GM12878 (cell line): ENCODE measurements at regions not wholly inside any gene's neighbourhood (a gene's known extent, or its start where the extent isn't known, plus 50 kb on each side); places are given as distances from the start of the nearest gene placed in this dataset.

Experiments
- ATAC-seq: fragments of 200-7000 bp; cut with Tn5 transposase; 3 replicates; pipeline ENCODE4 v1.9.1; 2020; ENCODE audit warnings: mild to moderate bottlenecking, moderate library complexity
- BruUV-seq: library from RNA; stranded (reverse); fragments of 400-500 nt; replicated peaks from 2 replicates; lab custom pipeline; 2021; lab: Mats Ljungman, UMichigan
- CTCF ChIA-PET: fragments of 300-600 bp; sonication (Branson Sonifier 250); formaldehyde crosslinking; extraction: SDS; loops from one replicate; lab custom pipeline; 2021; ENCODE audit warnings: inconsistent platforms; lab: Yijun Ruan, JAX
- POLR2A ChIA-PET: fragments of 350-600 bp; formaldehyde crosslinking; extraction: SDS; loops from one replicate; lab custom pipeline; 2021; ENCODE audit warnings: inconsistent platforms; lab: Charles Lee
- RAD21 ChIA-PET: fragments of 300-600 bp; sonication (Branson Sonifier 250); formaldehyde crosslinking; loops from one replicate; lab custom pipeline; 2023; ENCODE audit warnings: antibody characterized with exemption; ENCODE audit not compliant: unreplicated experiment; lab: Charles Lee
- SMC1A ChIA-PET: fragments of 300-600 bp; sonication (Branson Sonifier 250); formaldehyde crosslinking; loops from one replicate; lab custom pipeline; 2023; ENCODE audit not compliant: unreplicated experiment, uncharacterized antibody; lab: Charles Lee
- DNase-seq: peaks from one replicate; pipeline ENCODE4 v3.0.0-alpha.2; 2011; ENCODE audit warnings: low read depth, low spot score
- FAIRE-seq: peaks from 3 replicates; lab custom pipeline; 2011; peaks lifted over from hg19 to GRCh38; lab: Jason Lieb, UNC
- H2AFZ ChIP-seq: 2 replicates; pipeline ENCODE4 v1.6.0; 2011; ENCODE audit warnings: low read depth, low read length, control low read depth; ENCODE audit not compliant: control insufficient read depth
- H3K27ac ChIP-seq: 2 replicates; pipeline ENCODE4 v1.5.1; 2011; ENCODE audit warnings: control low read depth; ENCODE audit not compliant: control insufficient read depth, insufficient read depth
- H3K27me3 ChIP-seq, 2 experiments: replicated peaks in 1 of 2; 2 replicates each; pipeline versions ENCODE4 v1.6.0 to v1.6.1; 2011; ENCODE audit warnings: low read length in 1 of 2; ENCODE audit not compliant: control insufficient read depth in 2 of 2, insufficient read depth in 2 of 2
- H3K36me3 ChIP-seq, 2 experiments: 2 replicates each; pipeline ENCODE4 v1.5.1; 2011; ENCODE audit warnings: low read length in 1 of 2; ENCODE audit not compliant: control insufficient read depth in 2 of 2, insufficient read depth in 2 of 2
- H3K4me1 ChIP-seq: 2 replicates; pipeline ENCODE4 v1.6.1; 2011; ENCODE audit warnings: mild to moderate bottlenecking, low read length, moderate library complexity, mixed read lengths; ENCODE audit not compliant: control insufficient read depth, insufficient read depth
- H3K4me2 ChIP-seq: 2 replicates; pipeline ENCODE4 v1.6.0; 2011; ENCODE audit warnings: control low read depth; ENCODE audit not compliant: control insufficient read depth, insufficient read depth
- H3K4me3 ChIP-seq: fragments of 200-600 bp; sonication (generic); 2 replicates; pipeline ENCODE4 v1.5.1; 2016
- H3K79me2 ChIP-seq: 2 replicates; pipeline ENCODE4 v1.6.0; 2011; ENCODE audit warnings: low read length; ENCODE audit not compliant: control insufficient read depth, insufficient read depth
- H3K9ac ChIP-seq: 2 replicates; pipeline ENCODE4 v1.8.0; 2011; ENCODE audit warnings: low read length, control low read depth, mixed read lengths; ENCODE audit not compliant: control insufficient read depth, insufficient read depth
- H3K9me3 ChIP-seq: replicated peaks from 3 replicates; pipeline ENCODE4 v1.5.1; 2011; ENCODE audit warnings: mild to moderate bottlenecking, low read length; ENCODE audit not compliant: control insufficient read depth, insufficient read depth
- H4K20me1 ChIP-seq: 2 replicates; pipeline ENCODE4 v1.6.0; 2011; ENCODE audit not compliant: control insufficient read depth, insufficient read depth
- CEBPB ChIP-seq, 2 experiments: fragments of 150-350 bp in 1 of 2; IDR thresholded peaks; 2 replicates each; pipeline ENCODE4 v1.6.1; 2012 to 2014; ENCODE audit warnings: low read depth in 2 of 2, low read length in 2 of 2, borderline replicate concordance in 1 of 2, inconsistent platforms in 1 of 2
- MEF2A ChIP-seq: IDR thresholded peaks from 2 replicates; pipeline ENCODE4 v1.6.1; 2011; ENCODE audit warnings: low read depth, mild to moderate bottlenecking, low read length, moderate library complexity; ENCODE audit not compliant: insufficient read depth
- NFYA ChIP-seq: IDR thresholded peaks from 2 replicates; pipeline ENCODE4 v1.6.1; 2011; ENCODE audit warnings: low read depth, mild to moderate bottlenecking, low read length, improper control_type of control experiment, borderline replicate concordance
- PAX5 ChIP-seq: IDR thresholded peaks from 2 replicates; pipeline ENCODE4 v1.6.1; 2011; ENCODE audit warnings: low read depth, low read length, borderline replicate concordance
- SREBF1 ChIP-seq: IDR thresholded peaks from 2 replicates; pipeline ENCODE4 v1.6.1; 2012; ENCODE audit warnings: mild to moderate bottlenecking, low read length
- TAF1 ChIP-seq: IDR thresholded peaks from 2 replicates; pipeline ENCODE4 v1.6.1; 2011; ENCODE audit warnings: mild to moderate bottlenecking, low read depth, low read length, borderline replicate concordance
- ZNF24 ChIP-seq: fragments of 450-650 bp; IDR thresholded peaks from 2 replicates; pipeline ENCODE4 v1.6.1; 2017; ENCODE audit warnings: antibody characterized with exemption, mild to moderate bottlenecking
- WGBS: methylation state at CpG from one replicate; pipeline ENCODE4 v1.1.6; 2016; ENCODE audit warnings: low lambda C conversion rate; ENCODE audit not compliant: insufficient replicate concordance, insufficient coverage; ENCODE audit errors: missing lambda C conversion rate; 5-methylcytosine and 5-hydroxymethylcytosine counted together
- in situ Hi-C: fragments of 300-500 bp; cut with MboI; formaldehyde crosslinking; loops from 9 replicates; pipeline ENCODE4 v1.14.3; 2018; ENCODE audit warnings: mixed read lengths
- intact Hi-C: fragments of 100-400 bp; cut with micrococcal nuclease; formaldehyde crosslinking; loops from one replicate; pipeline ENCODE4 v1.14.2; 2022; ENCODE audit not compliant: unreplicated experiment
- TF ChIP-seq, protein P1 (sequence below): fragments of 450-650 bp; IDR thresholded peaks from 2 replicates; pipeline ENCODE4 v1.6.1; 2018; ENCODE audit warnings: mild to moderate bottlenecking, low read depth, moderate library complexity; ENCODE audit not compliant: partially characterized antibody
- TF ChIP-seq, protein P2 (sequence below): fragments of 450-650 bp; IDR thresholded peaks from 2 replicates; pipeline ENCODE4 v1.6.1; 2016; ENCODE audit warnings: mild to moderate bottlenecking
- TF ChIP-seq, protein P3 (sequence below): IDR thresholded peaks from 2 replicates; pipeline ENCODE4 v1.6.1; 2011; ENCODE audit warnings: low read depth, low read length, improper control_type of control experiment, borderline replicate concordance
- TF ChIP-seq, protein P4 (sequence below): fragments of 450-650 bp; IDR thresholded peaks from 2 replicates; pipeline ENCODE4 v1.6.1; 2017; ENCODE audit warnings: antibody characterized with exemption, mild to moderate bottlenecking, moderate library complexity
- TF ChIP-seq, protein P5 (sequence below): fragments of 450-650 bp; IDR thresholded peaks from 2 replicates; pipeline ENCODE4 v1.6.1; 2017; ENCODE audit warnings: borderline replicate concordance

DNA sequence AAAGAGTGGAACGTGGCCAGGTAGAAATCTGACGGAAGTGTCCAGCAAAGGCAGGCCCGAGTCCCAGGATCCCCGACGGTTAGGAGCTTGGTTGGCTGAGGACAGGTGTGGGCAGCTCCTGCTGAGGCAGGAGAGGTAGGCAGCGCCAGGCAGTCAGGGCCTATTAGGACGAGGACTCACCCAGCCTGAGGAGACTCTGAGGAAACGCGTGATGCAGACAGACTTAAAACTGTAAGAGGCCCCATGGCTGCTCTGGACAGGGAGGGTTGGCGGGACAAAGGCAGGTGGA, 255.7 kb upstream of the SFSWAP start:
- Histone ChIP-seq H2AFZ (no peak overlapping the region), H3K4me2 (no peak overlapping the region)
- intact Hi-C loops: loop anchor here (2.0 to 10.0 kb wide), 2 partner anchors 310 to 350 kb away; no protein-coding TSS in a partner anchor
- in situ Hi-C loops: no loop called here
- FAIRE-seq: no peak
- SMC1A ChIA-PET: interaction anchor here (1.1 to 1.7 kb wide), 4 partner anchors 10 to 352 kb away, joined by 3 to 8 read pairs (median 6); no protein-coding TSS in a partner anchor
- TF ChIP-seq, protein P1, sequence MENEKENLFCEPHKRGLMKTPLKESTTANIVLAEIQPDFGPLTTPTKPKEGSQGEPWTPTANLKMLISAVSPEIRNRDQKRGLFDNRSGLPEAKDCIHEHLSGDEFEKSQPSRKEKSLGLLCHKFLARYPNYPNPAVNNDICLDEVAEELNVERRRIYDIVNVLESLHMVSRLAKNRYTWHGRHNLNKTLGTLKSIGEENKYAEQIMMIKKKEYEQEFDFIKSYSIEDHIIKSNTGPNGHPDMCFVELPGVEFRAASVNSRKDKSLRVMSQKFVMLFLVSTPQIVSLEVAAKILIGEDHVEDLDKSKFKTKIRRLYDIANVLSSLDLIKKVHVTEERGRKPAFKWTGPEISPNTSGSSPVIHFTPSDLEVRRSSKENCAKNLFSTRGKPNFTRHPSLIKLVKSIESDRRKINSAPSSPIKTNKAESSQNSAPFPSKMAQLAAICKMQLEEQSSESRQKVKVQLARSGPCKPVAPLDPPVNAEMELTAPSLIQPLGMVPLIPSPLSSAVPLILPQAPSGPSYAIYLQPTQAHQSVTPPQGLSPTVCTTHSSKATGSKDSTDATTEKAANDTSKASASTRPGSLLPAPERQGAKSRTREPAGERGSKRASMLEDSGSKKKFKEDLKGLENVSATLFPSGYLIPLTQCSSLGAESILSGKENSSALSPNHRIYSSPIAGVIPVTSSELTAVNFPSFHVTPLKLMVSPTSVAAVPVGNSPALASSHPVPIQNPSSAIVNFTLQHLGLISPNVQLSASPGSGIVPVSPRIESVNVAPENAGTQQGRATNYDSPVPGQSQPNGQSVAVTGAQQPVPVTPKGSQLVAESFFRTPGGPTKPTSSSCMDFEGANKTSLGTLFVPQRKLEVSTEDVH: no peak
- TF ChIP-seq, protein P2, sequence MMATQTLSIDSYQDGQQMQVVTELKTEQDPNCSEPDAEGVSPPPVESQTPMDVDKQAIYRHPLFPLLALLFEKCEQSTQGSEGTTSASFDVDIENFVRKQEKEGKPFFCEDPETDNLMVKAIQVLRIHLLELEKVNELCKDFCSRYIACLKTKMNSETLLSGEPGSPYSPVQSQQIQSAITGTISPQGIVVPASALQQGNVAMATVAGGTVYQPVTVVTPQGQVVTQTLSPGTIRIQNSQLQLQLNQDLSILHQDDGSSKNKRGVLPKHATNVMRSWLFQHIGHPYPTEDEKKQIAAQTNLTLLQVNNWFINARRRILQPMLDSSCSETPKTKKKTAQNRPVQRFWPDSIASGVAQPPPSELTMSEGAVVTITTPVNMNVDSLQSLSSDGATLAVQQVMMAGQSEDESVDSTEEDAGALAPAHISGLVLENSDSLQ: no peak
- TF ChIP-seq, protein P3, sequence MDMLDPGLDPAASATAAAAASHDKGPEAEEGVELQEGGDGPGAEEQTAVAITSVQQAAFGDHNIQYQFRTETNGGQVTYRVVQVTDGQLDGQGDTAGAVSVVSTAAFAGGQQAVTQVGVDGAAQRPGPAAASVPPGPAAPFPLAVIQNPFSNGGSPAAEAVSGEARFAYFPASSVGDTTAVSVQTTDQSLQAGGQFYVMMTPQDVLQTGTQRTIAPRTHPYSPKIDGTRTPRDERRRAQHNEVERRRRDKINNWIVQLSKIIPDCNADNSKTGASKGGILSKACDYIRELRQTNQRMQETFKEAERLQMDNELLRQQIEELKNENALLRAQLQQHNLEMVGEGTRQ: no peak
- TF ChIP-seq PAX5: no peak
- TF ChIP-seq SREBF1: no peak
- TF ChIP-seq CEBPB (IDR thresholded peaks at IDR 0.05; ENCODE audit: borderline replicate concordance in 1 of 2, low read depth in 2 of 2, low read length in 2 of 2): no peak
- no peak for TF ChIP-seq TAF1
- no peak for TF ChIP-seq MEF2A
- TF ChIP-seq, protein P4, sequence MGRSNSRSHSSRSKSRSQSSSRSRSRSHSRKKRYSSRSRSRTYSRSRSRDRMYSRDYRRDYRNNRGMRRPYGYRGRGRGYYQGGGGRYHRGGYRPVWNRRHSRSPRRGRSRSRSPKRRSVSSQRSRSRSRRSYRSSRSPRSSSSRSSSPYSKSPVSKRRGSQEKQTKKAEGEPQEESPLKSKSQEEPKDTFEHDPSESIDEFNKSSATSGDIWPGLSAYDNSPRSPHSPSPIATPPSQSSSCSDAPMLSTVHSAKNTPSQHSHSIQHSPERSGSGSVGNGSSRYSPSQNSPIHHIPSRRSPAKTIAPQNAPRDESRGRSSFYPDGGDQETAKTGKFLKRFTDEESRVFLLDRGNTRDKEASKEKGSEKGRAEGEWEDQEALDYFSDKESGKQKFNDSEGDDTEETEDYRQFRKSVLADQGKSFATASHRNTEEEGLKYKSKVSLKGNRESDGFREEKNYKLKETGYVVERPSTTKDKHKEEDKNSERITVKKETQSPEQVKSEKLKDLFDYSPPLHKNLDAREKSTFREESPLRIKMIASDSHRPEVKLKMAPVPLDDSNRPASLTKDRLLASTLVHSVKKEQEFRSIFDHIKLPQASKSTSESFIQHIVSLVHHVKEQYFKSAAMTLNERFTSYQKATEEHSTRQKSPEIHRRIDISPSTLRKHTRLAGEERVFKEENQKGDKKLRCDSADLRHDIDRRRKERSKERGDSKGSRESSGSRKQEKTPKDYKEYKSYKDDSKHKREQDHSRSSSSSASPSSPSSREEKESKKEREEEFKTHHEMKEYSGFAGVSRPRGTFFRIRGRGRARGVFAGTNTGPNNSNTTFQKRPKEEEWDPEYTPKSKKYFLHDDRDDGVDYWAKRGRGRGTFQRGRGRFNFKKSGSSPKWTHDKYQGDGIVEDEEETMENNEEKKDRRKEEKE: no peak
- TF ChIP-seq ZNF24: no peak
- TF ChIP-seq NFYA: no peak
- TF ChIP-seq, protein P5, sequence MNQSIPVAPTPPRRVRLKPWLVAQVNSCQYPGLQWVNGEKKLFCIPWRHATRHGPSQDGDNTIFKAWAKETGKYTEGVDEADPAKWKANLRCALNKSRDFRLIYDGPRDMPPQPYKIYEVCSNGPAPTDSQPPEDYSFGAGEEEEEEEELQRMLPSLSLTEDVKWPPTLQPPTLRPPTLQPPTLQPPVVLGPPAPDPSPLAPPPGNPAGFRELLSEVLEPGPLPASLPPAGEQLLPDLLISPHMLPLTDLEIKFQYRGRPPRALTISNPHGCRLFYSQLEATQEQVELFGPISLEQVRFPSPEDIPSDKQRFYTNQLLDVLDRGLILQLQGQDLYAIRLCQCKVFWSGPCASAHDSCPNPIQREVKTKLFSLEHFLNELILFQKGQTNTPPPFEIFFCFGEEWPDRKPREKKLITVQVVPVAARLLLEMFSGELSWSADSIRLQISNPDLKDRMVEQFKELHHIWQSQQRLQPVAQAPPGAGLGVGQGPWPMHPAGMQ: no peak
- TF ChIP-seq, all 136 proteins: peak for 0
- H3K27me3 ChIP-seq: no peaks in the 10 kb centered on the region
- no peak overlapping the region for H3K9ac ChIP-seq
- H3K9me3 ChIP-seq: no peaks in the 10 kb centered on the region
- ChIA-PET POLR2A (no interaction called here), RAD21 (interaction anchor here (1.2 to 1.4 kb wide), 3 partner anchors 65 to 350 kb away, joined by 3 to 12 read pairs (median 4); no protein-coding TSS in a partner anchor), CTCF (interaction anchor here (0.6 to 4.9 kb wide), 7 partner anchors 29 to 708 kb away, joined by 3 to 41 read pairs (median 3); no protein-coding TSS in a partner anchor)
- no TSS peak for BruUV-seq
- H3K4me3 ChIP-seq: no peak overlapping the region
- ATAC-seq (no peak), DNase-seq (no peak)
- no peaks in the 10 kb centered on the region for H3K79me2 ChIP-seq
- no peaks in the 10 kb centered on the region for H4K20me1 ChIP-seq
- H3K27ac ChIP-seq: no peak overlapping the region
- WGBS: 52% methylated on average over 10 of the region's 10 CpGs
- H3K36me3 ChIP-seq: no peaks in the 10 kb centered on the region
- H3K4me1 ChIP-seq: no peaks in the 10 kb centered on the region
